ENCODE measurements at regions not wholly inside any gene's neighbourhood (a gene's known extent, or its start where the extent isn't known, plus 50 kb on each side); places are given as distances from the start of the nearest gene placed in this dataset.

GRCh38 chr12:63404611-63405010 lies 253.6 kb upstream of the AVPR1A start:
- TF ChIP-seq POLR2A (IDR thresholded peaks at IDR 0.05) (no peak), EP300 (IDR thresholded peaks at IDR 0.05) (no peak)
- TF ChIP-seq, protein P1, sequence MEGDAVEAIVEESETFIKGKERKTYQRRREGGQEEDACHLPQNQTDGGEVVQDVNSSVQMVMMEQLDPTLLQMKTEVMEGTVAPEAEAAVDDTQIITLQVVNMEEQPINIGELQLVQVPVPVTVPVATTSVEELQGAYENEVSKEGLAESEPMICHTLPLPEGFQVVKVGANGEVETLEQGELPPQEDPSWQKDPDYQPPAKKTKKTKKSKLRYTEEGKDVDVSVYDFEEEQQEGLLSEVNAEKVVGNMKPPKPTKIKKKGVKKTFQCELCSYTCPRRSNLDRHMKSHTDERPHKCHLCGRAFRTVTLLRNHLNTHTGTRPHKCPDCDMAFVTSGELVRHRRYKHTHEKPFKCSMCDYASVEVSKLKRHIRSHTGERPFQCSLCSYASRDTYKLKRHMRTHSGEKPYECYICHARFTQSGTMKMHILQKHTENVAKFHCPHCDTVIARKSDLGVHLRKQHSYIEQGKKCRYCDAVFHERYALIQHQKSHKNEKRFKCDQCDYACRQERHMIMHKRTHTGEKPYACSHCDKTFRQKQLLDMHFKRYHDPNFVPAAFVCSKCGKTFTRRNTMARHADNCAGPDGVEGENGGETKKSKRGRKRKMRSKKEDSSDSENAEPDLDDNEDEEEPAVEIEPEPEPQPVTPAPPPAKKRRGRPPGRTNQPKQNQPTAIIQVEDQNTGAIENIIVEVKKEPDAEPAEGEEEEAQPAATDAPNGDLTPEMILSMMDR (IDR thresholded peaks at IDR 0.05), result no peak
